Endothelial cell of umbilical vein (primary cell): ENCODE measurements at regions not wholly inside any gene's neighbourhood (a gene's known extent, or its start where the extent isn't known, plus 50 kb on each side); places are given as distances from the start of the nearest gene placed in this dataset.

Source experiments
- BruUV-seq: library from RNA; stranded (reverse); fragments of 400-500 nt; replicated peaks from 2 replicates; lab custom pipeline; 2021; lab: Mats Ljungman, UMichigan
- CTCF ChIA-PET: fragments of 300-600, 350-600 bp; sonication (Branson Sonifier 250); formaldehyde crosslinking; loops from one replicate; lab custom pipeline; 2021; ENCODE audit warnings: antibody characterized with exemption, inconsistent platforms; lab: Charles Lee
- POLR2A ChIA-PET: fragments of 300-600, 350-600 bp; sonication (Branson Sonifier 250); formaldehyde crosslinking; loops from one replicate; lab custom pipeline; 2021; ENCODE audit warnings: antibody characterized with exemption, inconsistent platforms; lab: Charles Lee
- DNase-seq: peaks from one replicate; pipeline ENCODE4 v3.0.0-alpha.2; 2011; ENCODE audit warnings: low read depth, low spot score
- FAIRE-seq: peaks from 2 replicates; lab custom pipeline; 2011; peaks lifted over from hg19 to GRCh38; lab: Jason Lieb, UNC
- H2AFZ ChIP-seq: 2 replicates; pipeline ENCODE4 v1.6.0; 2012; ENCODE audit warnings: low read depth, low read length, control low read depth, inconsistent platforms
- H3K27ac ChIP-seq: 2 replicates; pipeline ENCODE4 v1.5.1; 2011; ENCODE audit warnings: low read depth, mild to moderate bottlenecking, control low read depth, low read length, moderate library complexity; ENCODE audit not compliant: insufficient read depth
- H3K27me3 ChIP-seq, 2 experiments: 2 replicates each; pipeline versions ENCODE4 v1.6.0 to v1.6.1; 2011; ENCODE audit warnings: low read length in 2 of 2, mixed read lengths in 1 of 2; ENCODE audit not compliant: control insufficient read depth in 2 of 2, insufficient read depth in 2 of 2
- H3K36me3 ChIP-seq, 2 experiments: 2 replicates in 1 of 2; 3 replicates in 1 of 2; pipeline ENCODE4 v1.5.1; 2011; ENCODE audit warnings: low read length in 2 of 2, mild to moderate bottlenecking in 1 of 2, moderate library complexity in 1 of 2; ENCODE audit not compliant: control insufficient read depth in 2 of 2, insufficient read depth in 2 of 2; ENCODE audit errors: extremely low read depth in 1 of 2
- H3K4me1 ChIP-seq: 3 replicates; pipeline ENCODE4 v1.5.1; 2011; ENCODE audit warnings: mild to moderate bottlenecking, low read length; ENCODE audit not compliant: control insufficient read depth, insufficient read depth; ENCODE audit errors: extremely low read depth
- H3K4me2 ChIP-seq: 2 replicates; pipeline ENCODE4 v1.6.1; 2011; ENCODE audit warnings: low read length, control low read depth, mixed read lengths; ENCODE audit not compliant: insufficient read depth
- H3K4me3 ChIP-seq, 3 experiments: fragments of 200-600 bp in 1 of 3; sonication (generic), shearing (Covaris generic) in 1 of 3; replicated peaks in 1 of 3; 2 replicates each; pipeline ENCODE4 v1.5.1; 2011 to 2016; ENCODE audit warnings: control low read depth in 3 of 3, low read length in 3 of 3, mild to moderate bottlenecking in 2 of 3, inconsistent platforms in 1 of 3, low read depth in 1 of 3, moderate library complexity in 1 of 3; ENCODE audit not compliant: insufficient read depth in 1 of 3
- H3K79me2 ChIP-seq: 2 replicates; pipeline ENCODE4 v1.6.0; 2012; ENCODE audit warnings: low read length, inconsistent platforms; ENCODE audit not compliant: control insufficient read depth, insufficient read depth
- H3K9ac ChIP-seq: replicated peaks from 2 replicates; pipeline ENCODE3; 2011; ENCODE audit warnings: low read length, control low read depth; ENCODE audit not compliant: insufficient read depth; ENCODE audit errors: extremely low read depth
- H3K9me1 ChIP-seq: replicated peaks from 3 replicates; pipeline ENCODE4 v1.6.0; 2011; ENCODE audit warnings: mild to moderate bottlenecking, low read length; ENCODE audit not compliant: control insufficient read depth, insufficient read depth; ENCODE audit errors: extremely low read depth
- H3K9me3 ChIP-seq: replicated peaks from 2 replicates; pipeline ENCODE4 v1.5.1; 2012; ENCODE audit warnings: low read length, inconsistent platforms; ENCODE audit not compliant: control insufficient read depth, insufficient read depth
- H4K20me1 ChIP-seq: replicated peaks from 2 replicates; pipeline ENCODE3; 2011; ENCODE audit warnings: mild to moderate bottlenecking, low read length; ENCODE audit not compliant: control insufficient read depth, insufficient read depth; ENCODE audit errors: extremely low read depth
- EZH2 ChIP-seq: IDR thresholded peaks from 2 replicates; pipeline ENCODE4 v1.6.1; 2012; ENCODE audit warnings: borderline replicate concordance, low read depth, mild to moderate bottlenecking, moderate library complexity, low read length, inconsistent platforms; ENCODE audit not compliant: severe bottlenecking
- FOS ChIP-seq: IDR thresholded peaks from 2 replicates; pipeline ENCODE4 v1.6.1; 2011; ENCODE audit warnings: mild to moderate bottlenecking, low read length, moderate library complexity, borderline replicate concordance; ENCODE audit not compliant: insufficient read depth
- GATA2 ChIP-seq: IDR thresholded peaks from 2 replicates; pipeline ENCODE4 v1.7.0; 2011; ENCODE audit warnings: low read depth, mild to moderate bottlenecking, moderate library complexity, mixed read lengths, low read length; ENCODE audit not compliant: insufficient read length, insufficient read depth
- JUN ChIP-seq: IDR thresholded peaks from 2 replicates; pipeline ENCODE4 v1.6.1; 2011; ENCODE audit warnings: borderline replicate concordance, low read depth; ENCODE audit not compliant: insufficient read length, insufficient read depth
- MYC ChIP-seq: IDR thresholded peaks from one replicate; pipeline ENCODE4 v1.6.1; 2011; ENCODE audit warnings: mild to moderate bottlenecking, low read depth, low read length
- POLR2A ChIP-seq: IDR thresholded peaks from 2 replicates; pipeline ENCODE4 v1.6.1; 2012; ENCODE audit warnings: low read depth, mild to moderate bottlenecking, control low read depth, low read length
- POLR2AphosphoS5 ChIP-seq: IDR thresholded peaks from 2 replicates; pipeline ENCODE4 v1.6.1; 2012; ENCODE audit warnings: low read depth, mild to moderate bottlenecking, control low read depth, low read length, moderate library complexity; ENCODE audit not compliant: insufficient read depth
- dilution Hi-C: fragments of 300-500 bp; cut with MboI; formaldehyde crosslinking; loops from one replicate; pipeline ENCODE4 v1.15.0; 2019; ENCODE audit warnings: low sequenced_read_pairs; ENCODE audit not compliant: extremely low pct_ligation_motif_present
- intact Hi-C: fragments of 100-400 bp; cut with micrococcal nuclease; formaldehyde crosslinking; loops from one replicate; pipeline ENCODE4 v1.10.0; 2022
- TF ChIP-seq, protein P1 (sequence below), 2 donors: IDR thresholded peaks; 1 replicate in 1 of 2; 2 replicates in 1 of 2; pipeline ENCODE4 v1.5.1; 2011; ENCODE audit warnings: low read length in 2 of 2, mild to moderate bottlenecking in 2 of 2, moderate library complexity in 2 of 2, control low read depth in 1 of 2, inconsistent platforms in 1 of 2, low read depth in 1 of 2; ENCODE audit not compliant: insufficient read depth in 1 of 2; ENCODE audit errors: extremely low read depth in 1 of 2
- TF ChIP-seq, protein P2 (sequence below): IDR thresholded peaks from 2 replicates; pipeline ENCODE4 v1.6.1; 2011; ENCODE audit not compliant: insufficient read depth, insufficient read length

DNA sequence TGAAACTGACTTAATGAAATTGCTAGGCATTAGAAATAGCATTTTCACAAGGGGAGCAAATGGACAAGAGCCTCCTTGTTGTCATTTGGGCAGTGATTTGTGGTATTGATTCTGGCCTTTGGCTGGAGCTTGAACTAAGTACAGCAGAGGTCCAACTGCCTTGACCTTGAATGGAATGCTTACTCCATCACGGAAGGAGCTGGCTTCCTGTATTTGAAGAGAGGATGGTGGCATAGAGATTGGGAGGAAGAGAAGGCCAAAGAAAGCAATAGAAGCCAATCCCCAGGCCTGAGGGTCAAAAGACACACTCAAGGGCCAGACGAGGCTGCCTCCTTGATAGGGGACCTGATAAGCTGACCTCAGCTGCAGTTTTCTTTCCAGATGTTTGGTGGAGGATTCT, 126.6 kb upstream of the MPPED2 start:
- H2AFZ ChIP-seq = no peak overlapping the region
- POLR2A ChIA-PET = no interaction called here
- no peak overlapping the region for H3K4me2 ChIP-seq
- no peaks in the 10 kb centered on the region for H3K27me3 ChIP-seq
- no peaks in the 10 kb centered on the region for H3K4me1 ChIP-seq
- CTCF ChIA-PET = no interaction called here
- H3K79me2 ChIP-seq = no peaks in the 10 kb centered on the region
- H3K9me3 ChIP-seq = no peaks in the 10 kb centered on the region
- H3K27ac ChIP-seq = no peak overlapping the region
- no peak overlapping the region for H3K4me3 ChIP-seq
- no peaks in the 10 kb centered on the region for H3K36me3 ChIP-seq
- no TSS peak for BruUV-seq
- DNase-seq (no peak), FAIRE-seq (no peak)
- H3K9ac ChIP-seq = no peak overlapping the region
- no peaks in the 10 kb centered on the region for H3K9me1 ChIP-seq
- intact Hi-C loops (no loop called here), dilution Hi-C loops (no loop called here)
- no peaks in the 10 kb centered on the region for H4K20me1 ChIP-seq
- TF ChIP-seq POLR2A (no peak), POLR2AphosphoS5 (no peak), FOS (no peak), JUN (no peak), MYC (no peak), EZH2 (no peak), GATA2 (no peak)
- TF ChIP-seq, protein P1, sequence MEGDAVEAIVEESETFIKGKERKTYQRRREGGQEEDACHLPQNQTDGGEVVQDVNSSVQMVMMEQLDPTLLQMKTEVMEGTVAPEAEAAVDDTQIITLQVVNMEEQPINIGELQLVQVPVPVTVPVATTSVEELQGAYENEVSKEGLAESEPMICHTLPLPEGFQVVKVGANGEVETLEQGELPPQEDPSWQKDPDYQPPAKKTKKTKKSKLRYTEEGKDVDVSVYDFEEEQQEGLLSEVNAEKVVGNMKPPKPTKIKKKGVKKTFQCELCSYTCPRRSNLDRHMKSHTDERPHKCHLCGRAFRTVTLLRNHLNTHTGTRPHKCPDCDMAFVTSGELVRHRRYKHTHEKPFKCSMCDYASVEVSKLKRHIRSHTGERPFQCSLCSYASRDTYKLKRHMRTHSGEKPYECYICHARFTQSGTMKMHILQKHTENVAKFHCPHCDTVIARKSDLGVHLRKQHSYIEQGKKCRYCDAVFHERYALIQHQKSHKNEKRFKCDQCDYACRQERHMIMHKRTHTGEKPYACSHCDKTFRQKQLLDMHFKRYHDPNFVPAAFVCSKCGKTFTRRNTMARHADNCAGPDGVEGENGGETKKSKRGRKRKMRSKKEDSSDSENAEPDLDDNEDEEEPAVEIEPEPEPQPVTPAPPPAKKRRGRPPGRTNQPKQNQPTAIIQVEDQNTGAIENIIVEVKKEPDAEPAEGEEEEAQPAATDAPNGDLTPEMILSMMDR (IDR thresholded peaks at IDR 0.05; ENCODE audit: extremely low read depth in 1 of 2, insufficient read depth in 1 of 2, low read depth in 1 of 2, low read length in 2 of 2) = no peak
- TF ChIP-seq, protein P2, sequence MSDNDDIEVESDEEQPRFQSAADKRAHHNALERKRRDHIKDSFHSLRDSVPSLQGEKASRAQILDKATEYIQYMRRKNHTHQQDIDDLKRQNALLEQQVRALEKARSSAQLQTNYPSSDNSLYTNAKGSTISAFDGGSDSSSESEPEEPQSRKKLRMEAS = no peak
